Stimulated activated CD8-positive, alpha-beta memory T cell treated with anti-CD3 and anti-CD28 coated beads, Interleukin-12 subunit alpha, Interleukin-12 subunit beta, amount 100 ng/mL, for 4 hours (primary cell): ENCODE measurements at regions not wholly inside any gene's neighbourhood (a gene's known extent, or its start where the extent isn't known, plus 50 kb on each side); places are given as distances from the start of the nearest gene placed in this dataset.

ENCODE experiments used
- DNase-seq: peaks from one replicate; pipeline ENCODE4 v3.0.0-alpha.2; 2020; ENCODE audit warnings: low read depth

DNA sequence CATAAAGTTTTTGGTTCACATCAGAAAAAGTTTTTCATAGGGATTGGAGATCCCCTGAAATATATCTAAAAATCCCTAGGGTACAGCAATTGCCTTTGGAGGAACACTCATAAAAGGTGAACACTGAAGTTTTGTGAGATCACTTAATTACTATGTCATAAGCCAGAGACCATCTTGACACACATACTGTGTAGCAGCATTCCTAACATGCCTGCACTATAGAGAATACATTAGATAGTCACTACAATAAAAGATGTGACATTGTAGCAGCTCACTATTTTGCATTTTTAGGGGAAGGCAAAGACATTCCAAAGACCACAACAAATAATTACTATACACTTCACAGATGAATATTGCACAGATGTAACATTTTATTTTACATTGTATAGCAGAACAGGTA, 779.9 kb downstream of the KCNT2 start:
- no peak for DNase-seq

DNA sequence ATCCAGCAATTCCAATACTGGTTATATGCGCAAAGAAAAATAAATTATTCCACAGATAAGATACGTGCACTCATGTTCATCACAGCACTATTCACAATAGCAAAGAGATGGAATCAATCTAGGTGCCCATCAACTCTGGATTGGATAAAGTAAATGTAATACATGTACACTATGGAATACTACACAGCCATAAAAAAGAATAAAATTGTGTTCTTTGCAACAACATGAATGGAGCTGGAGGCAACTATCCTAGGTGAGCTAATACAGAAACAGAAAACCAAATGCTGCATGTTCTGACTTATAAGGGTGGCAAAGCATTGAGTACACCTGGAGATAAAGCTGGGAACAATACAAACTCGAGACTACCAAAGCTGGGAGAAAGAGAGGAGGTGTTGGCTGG, 787.3 kb downstream of the KCNT2 start:
- DNase-seq: no peak

GRCh38 chr1:195806060-195806459, 802.2 kb downstream of the KCNT2 start:
- DNase-seq: no peak

DNA sequence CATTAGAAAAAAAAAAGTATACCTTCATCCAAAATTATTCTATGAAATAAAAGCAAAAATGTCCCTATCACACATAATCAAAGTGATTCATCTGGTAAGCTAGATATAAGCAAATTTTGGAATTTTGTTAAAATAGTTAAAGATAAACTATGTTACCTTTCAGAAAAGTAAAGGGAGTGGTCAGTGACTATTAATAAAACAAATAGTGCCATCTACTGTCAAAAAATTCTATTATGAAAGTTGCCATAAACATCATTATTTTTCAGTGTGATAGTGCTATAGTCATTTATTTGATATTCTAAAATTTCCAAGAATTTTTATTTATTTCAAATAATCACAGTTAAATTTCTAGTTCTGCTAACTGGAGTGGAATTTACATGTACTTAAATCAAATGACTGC, 803.7 kb downstream of the KCNT2 start:
- DNase-seq: no peak

DNA sequence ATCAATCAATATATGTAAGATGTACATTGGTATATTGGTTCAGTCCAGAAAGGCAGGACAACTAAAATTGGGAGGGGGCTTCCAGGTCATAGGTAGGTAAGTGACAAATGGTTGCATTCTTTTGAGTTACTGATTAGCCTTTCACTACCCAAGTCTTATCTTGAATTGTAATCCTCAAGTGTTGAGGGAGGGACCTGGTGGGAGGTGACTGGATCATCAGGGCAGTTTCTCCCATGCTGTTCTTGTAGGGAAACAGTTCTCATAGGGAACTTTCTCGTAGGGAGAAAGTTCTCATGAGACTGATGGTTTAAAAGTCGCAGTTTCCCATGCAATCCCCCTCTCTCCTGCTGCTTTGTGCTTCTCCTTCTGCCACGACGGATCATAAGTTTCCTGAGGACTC, 809.2 kb downstream of the KCNT2 start:
- no peak for DNase-seq

- DNase-seq: no peak
These were observed 814.0 kb downstream of the KCNT2 start for GRCh38 chr1:195794225-195794624.

GRCh38 chr1:195791796-195792195, 816.4 kb downstream of the KCNT2 start:
- DNase-seq: no peak

DNA sequence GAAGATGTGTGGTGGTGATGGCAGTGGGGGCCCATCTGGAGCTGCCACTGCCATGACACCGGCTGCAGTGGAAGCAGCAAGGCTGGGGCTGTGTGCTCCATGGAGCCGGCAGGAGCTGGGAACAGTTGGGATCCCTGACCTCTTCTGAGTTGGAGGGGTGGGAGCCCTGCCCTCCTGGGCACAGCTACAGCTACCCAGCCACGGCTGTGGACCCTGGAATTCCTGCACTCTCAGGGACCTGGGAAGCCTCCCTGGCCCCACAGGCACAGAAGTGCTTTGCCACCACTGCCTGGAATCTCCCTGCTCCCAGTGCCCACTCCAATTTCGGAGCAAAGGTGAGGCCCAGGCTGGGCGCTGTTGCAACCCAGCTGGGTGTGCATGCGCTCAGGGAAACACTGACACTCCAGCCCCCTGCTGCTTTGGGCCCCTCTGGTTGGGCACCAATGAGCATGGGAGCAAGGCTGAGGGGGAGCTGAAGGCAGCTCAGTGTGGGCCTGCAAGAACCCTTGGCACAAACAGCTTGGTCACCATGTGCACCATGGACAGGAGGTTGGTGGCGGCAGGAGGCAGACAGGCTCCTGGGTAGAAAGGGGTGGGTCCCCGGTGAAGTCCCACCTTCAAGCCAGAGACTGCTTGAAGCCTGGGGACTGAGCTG, 817.6 kb downstream of the KCNT2 start:
- no peak for DNase-seq

- DNase-seq: no peak
These were observed 818.9 kb downstream of the KCNT2 start for GRCh38 chr1:195789321-195789720.

DNA sequence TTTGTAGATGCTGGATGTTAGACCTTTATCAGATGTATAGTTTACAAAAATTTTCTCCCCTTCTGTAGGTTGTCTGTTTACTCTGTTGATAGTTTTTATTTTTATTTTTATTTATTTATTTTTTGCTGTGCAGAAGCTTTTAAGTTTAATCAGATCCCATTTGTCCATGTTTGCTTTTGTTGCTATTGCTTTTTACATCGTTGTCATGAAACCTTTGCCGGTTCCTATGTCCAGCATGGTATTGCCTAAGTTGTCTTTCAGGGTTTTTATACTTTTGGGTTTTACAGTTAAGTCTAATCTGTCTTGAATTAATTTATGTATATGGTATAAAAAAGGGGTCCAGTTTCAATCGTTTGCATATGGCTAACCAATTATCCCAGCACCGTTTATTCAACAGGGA, 819.5 kb downstream of the KCNT2 start:
- no peak for DNase-seq

DNA sequence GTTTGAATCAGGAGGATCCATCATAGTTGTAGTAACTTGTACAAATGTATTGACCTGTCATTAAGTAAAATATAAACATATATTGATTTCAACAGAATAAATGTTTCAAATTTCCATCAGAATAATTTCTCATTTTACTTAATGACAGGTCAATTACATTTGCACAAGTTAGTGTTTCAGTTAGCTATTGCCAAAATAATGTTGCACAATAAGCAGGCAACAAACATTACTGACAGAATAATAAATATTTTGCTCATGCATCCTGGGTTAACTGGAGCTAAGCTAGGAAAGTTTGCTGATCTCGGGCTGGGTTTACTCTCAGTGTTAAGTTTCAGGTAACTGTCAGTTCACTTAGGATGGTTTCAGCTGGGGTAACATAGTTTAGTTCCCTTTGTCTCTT, 822.4 kb downstream of the KCNT2 start:
- no peak for DNase-seq

DNA sequence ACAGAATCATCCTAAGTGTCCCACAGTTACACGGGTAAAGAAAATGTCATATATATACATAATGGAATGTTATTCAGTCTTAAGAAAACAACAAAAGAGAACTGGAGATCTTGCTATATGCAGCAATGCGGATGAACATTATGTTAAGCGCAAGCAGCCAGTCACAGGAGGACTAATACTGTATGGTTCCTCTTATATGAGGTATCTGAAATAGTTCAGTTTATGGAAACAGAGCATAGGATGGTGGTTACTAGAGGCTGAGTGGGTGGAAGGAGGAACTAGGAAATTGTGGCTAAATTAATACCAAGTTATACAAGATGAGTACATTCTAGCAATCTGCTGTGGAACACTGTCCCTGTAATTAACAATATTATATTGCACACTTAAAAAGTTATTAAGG, 834.3 kb downstream of the KCNT2 start:
- DNase-seq: no peak

GRCh38 chr1:195769461-195769860, 838.8 kb downstream of the KCNT2 start:
- DNase-seq: no peak

DNA sequence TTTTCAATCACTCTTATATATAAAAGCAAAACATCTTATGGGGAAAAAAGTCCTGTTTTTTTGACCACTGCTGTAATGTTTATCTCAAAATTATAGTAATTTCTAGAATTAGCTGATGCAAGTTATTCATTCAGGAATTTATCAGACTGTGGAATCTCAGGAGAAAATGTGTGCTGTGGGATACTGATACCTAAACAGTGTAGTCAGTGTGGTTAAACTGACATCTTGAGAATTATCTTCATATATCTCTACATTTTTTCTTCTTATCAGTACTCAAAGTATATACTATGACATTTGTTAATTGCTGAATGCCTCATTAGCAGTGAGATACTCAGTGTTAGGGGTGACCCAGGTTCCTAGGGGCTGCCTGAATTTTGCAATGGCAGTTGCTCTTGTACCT, 839.3 kb downstream of the KCNT2 start:
- DNase-seq: no peak

DNA sequence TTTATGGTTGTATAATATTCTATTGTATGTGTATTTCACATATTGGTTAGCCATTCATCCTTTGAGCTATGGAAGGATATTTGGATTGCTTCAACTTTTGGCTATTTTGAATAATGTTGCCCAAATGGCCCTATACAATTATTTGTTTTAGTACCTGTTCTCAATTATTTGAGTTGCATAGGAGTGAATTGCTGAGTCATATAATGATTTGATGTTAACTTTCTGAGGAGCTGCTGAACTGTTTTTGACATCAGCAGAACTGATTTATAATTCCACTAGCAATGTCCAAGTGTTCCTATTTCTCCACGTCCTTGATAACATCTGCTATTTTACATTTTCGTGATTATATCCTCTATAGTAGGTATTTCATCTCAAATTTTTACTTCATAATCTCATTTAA, 839.9 kb downstream of the KCNT2 start:
- no peak for DNase-seq

DNA sequence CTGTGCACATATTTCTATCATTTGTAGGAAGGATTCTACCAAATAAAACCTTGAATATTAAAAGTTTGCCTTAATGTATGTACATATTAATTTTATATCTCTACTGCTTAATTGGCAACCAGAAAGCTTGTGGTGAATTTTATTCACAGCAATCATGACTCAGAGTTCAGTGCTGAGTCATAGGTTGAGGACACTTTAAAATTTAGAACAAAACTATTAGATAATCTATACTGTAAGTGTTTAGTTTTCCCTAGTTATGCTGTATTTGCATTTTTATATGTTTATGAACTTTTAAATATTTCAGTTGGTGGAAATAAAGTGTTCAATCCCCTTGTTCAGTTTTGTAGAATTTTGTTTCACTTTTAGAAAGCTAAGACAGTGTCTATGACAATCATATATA, 841.5 kb downstream of the KCNT2 start:
- DNase-seq: no peak

DNA sequence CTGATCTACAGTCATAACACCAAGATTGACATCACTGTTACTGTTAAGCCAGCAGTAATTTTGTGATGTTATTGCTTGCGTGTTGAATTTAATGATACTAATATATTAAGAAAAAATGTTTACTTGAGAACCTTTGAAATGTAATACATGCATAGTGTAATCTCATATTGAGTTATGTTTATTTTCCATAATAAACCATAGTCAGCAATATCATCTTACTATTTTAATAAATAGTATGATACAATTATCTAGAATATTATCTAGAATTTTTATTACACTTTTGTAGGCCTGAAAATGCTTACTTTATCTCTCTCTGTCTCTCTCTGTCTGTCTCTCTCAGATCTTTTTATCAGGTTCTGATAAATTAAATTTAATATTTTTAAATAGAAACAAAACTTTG, 843.1 kb downstream of the KCNT2 start:
- DNase-seq: no peak

- DNase-seq: no peak
These were observed 844.3 kb downstream of the KCNT2 start for GRCh38 chr1:195763907-195764374.

GRCh38 chr1:195763146-195763906, 844.9 kb downstream of the KCNT2 start:
- DNase-seq: no peak

DNA sequence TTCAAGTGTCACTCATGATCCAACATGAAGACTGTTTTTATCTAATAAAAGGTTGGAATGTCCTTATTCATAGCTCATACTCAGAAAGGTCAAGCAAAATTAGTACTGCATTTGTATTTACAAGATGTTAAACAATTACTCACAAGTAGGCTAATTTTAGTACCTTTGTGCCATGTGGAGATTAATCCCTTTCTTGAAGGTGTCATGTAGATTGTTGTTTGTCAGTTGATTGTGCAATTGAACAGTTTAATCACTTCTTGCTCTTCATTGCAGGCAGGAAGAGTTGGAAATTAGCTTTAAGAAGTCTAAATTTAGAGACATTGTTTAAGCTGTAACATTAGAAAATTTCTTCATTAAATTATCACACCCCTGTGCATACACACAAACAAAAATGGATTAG, 847.1 kb downstream of the KCNT2 start:
- DNase-seq: no peak

DNA sequence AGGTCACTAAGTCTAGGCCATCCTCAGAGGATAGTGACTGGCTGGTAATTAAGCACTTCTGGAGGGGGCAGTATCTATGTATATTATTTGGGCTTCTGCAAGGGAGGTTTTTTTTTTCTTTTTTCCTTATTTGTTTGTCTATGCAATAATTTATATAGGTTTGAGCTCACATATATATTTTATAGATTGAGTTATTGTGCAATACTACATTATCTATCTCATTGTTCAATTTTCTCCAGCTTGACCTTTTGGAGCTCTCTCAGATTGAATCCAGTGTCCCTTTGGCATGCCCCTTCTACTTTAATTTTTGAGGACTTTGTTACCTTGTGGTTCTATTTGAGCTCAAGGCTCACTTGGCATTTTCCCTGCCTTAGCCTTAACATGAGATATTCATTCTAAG, 852.1 kb downstream of the KCNT2 start:
- DNase-seq: no peak

- DNase-seq: no peak
These were observed 853.4 kb downstream of the KCNT2 start for GRCh38 chr1:195754874-195755273.

DNA sequence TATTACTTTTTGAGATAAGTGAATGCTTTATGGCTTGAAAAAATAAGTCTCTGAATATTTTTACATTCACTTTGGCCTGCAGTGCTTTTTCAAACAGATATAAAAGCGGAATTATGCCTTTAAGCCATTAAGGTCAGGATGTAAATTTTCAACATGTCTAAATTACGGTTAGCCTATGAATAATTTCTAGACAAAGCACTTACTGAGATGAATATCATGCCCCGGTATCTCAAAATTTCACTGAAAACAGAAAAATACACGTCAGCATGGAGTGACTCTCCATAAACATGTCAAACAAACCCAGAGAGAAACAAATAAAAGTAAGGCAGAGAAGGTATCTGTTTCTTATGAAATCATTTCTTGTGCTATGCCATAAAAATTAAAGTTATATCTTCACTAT, 853.9 kb downstream of the KCNT2 start:
- no peak for DNase-seq

DNA sequence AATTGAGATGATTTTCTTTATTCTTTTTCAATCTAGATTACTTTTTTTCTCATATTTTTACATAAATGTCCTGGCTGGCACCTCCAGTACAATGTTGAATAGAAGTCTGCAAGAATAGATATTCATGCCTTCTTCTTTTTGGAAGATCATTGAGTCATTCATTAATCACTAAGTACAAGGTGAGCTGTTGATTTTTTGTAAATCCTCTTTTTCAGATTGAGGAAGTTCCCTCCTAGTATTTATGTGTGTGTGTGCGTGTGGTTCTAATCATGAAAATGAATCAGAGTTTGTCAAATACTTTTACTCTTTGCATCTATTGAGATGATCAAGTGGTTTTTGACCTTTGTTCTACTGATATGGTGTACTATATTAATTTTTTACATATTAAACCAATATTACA, 859.3 kb downstream of the KCNT2 start:
- DNase-seq: no peak
